ENCODE measurements at regions not wholly inside any gene's neighbourhood (a gene's known extent, or its start where the extent isn't known, plus 50 kb on each side); places are given as distances from the start of the nearest gene placed in this dataset.

DNA sequence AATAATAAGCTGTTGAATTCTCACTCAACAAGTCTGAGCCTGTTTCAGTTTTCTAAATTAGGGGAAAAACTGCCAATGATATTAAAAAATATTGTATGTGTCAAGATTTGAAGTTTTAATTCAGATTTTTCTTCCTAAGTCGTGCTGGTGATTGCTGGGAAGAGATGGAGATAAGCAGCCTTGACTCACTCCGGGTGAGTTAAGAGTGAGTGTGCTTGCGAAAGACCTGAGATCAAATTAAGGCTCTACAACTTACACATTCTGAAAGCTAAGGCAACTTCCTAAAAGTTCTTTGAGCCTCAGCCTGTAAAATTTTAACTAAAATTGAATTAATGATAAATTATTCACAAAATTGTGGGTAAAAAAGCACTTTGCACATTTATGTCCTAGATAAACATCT lies 1441.2 kb downstream of the PCDH7 start:
- no peak for DNase-seq (ENCODE audit: low spot score)

DNA sequence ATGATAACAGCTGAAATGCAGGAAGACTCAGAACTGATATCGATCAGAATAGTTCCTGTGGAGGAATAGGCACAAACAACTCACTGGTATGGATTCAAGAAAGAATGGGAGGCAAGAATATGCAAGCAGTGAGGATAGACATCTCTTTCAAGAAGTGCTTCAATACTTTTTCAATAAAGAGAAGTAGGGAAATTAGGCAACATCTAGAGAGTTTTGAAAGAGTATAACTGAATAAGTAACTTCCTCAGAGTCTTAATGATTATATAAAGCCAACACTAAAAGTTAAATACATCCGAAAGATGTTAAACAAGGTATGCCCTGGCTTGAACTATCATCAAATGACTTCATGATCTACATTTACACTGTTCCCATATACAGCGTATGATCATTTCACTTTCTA lies 1443.0 kb downstream of the PCDH7 start:
- DNase-seq (ENCODE audit: low spot score) = no peak

DNA sequence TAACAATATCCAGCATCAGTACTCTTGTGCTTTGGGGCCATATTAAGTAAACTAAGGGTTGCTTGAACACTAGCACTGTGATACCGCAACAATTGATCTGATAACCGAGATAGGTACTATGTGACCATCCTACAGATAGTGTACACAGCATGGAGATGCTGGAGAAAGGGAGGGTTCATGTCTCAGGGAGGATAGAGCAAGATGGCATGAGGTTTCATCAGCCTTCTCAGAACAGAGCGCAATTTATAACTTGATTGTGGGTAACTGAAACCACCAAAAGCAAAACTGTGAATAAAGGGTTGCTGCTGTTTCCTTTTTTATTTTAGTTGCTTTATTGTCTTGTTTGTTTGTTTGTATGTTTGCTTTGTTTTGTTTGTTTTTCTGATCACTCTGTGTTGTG lies 1449.7 kb downstream of the PCDH7 start:
- DNase-seq (ENCODE audit: low spot score) = no peak

DNA sequence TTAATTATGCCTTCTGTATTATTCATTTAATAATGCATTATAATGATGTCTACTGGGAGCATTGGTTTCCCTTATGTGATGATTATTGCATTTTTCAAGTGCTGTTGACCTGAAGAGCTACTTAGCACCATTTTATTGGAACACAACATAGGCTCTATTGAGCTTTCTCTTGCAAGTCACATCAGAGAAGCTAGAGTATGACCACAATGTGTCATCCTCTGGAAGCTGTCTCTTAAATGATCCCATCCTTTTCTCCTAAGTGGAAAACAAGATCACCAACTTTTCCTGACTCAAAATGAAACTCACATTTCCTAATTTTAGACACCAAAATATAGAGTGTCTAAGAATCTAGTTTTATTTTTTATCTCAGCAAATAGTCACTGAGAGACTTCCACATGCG lies 1451.9 kb downstream of the PCDH7 start:
- DNase-seq (ENCODE audit: low spot score) = no peak

DNA sequence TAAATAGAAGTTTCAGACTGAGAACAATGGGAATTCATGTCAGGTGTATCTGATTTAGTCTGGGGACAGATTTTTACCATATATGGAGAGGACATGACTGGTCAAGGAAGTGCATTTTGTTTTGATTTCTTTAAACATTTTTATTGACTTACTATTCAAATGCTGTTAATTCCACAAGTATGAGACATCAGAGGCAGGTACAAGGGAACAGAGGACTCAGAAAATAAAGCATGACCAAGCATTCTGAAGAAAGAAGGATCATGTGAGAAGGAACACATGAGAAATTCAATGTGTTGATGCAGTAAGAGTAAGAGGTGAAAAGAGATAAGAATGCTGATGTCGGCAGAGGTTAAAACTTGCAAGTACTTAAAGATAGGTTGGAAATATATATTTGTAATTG lies 1452.6 kb downstream of the PCDH7 start:
- DNase-seq (ENCODE audit: low spot score) = no peak

DNA sequence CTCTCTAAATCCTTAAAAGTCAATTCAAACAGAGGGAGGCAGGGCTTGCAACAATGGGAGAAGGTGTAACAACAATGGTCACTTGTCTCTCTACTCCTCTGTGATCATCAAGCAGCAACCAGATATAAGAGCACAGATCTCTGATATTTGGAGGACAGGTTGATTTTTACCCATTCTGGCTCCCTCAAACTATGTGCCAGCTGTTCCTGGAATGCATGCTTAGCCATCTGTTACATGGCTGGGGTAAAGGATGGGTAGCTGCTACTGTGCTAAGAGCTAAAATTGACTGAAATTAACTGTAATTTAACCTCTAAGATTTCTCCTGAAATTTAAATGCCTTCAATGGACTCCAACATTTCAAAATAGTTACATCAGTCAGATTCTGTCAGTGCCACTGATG lies 1459.9 kb downstream of the PCDH7 start:
- DNase-seq (ENCODE audit: low spot score) = no peak

DNA sequence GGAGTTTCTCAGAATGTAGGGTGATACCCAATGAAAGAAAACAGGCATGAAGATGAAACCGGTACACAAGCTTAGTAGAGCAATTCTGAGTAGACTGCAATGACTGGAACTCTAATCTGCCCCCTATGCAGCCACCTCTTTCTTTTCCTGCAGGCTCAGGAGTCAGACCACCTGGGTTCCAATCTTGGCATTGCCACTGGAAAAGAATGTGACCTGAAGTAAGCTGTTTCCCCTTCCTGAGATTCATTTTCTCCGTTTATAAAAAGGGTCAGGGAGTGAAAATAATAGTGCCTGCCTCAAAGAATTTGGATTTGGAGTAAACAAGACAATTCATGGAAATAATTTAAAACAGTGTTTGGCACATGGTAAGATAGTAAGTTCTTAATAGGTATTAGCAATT lies 1464.0 kb downstream of the PCDH7 start:
- no peak for DNase-seq (ENCODE audit: low spot score)

DNA sequence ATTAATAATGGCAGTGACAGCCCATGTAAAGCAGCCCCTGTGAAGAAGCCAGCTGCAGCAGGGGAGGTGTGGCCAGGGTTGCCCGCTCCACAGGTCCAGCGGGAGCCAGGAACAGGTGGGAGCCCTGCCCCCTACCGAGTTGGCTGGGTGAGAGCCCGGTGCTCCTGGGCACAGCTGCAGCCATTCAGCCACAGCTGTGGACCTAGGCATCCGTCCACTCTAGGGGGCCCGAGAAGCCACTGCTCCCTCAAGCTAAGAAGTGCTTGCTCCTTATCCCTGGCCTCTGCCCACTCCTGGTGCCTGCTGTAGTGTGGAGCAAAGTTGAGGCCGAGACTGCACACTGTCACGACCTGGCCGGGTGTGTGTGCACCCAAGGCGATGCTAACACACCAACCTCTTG lies 1469.0 kb downstream of the PCDH7 start:
- no peak for DNase-seq (ENCODE audit: low spot score)

DNA sequence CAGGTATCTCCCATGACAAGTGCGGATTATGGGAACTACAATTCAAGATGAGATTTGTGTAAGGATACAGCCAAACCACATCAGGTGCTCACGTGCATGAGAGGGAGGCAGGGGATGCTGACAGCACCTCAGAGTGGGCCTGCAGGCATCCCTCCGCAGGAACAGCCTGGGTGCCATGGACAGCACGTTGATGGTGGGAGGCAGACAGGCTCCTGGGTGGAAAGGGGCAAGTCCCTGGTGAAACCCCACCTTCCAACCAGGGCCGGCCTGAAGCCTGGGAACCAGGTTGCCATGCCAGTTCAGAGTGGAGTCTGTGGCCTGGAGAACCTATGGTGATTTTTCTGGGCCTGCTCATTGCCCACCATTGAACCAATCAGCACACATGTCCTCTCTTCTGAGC lies 1469.6 kb downstream of the PCDH7 start:
- no peak for DNase-seq (ENCODE audit: low spot score)

DNA sequence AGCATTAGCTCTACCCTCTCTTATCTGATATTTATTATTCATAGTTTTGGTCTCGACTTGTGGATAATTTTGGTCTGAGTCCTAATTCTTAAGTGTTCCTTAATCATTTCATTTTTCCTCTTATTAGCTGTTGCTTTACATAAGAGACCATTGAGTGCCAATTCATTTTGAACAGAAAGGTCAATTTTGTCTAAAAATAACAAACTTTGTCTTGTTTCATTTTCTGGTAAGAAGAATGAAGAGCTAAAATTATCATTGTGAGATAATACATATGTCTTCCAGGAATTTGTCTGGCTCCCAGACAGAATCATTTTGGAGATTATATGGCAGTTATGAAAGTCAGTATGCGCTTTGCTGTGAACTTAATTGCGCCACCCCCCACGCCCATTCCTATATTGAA lies 1471.8 kb downstream of the PCDH7 start:
- DNase-seq (ENCODE audit: low spot score) = no peak

DNA sequence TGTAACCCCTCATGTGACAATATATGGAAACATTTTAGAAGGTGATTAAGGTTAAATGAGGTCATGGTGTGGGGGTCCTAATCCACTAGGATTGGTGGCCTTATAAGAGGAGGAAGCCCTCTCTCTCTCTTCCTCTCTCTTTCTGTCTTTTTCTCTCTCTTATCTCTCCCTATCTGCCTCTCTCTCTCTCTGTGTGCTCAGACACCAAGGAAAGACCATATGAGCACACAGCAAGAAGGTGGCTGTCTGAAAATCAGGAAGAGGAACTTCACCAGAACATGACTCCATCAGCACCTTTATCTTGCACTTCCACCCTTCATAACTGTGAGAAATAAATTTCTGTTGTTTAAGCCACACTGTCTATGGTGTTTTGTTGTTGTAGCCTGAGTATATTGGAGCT lies 1472.2 kb downstream of the PCDH7 start:
- no peak for DNase-seq (ENCODE audit: low spot score)

DNA sequence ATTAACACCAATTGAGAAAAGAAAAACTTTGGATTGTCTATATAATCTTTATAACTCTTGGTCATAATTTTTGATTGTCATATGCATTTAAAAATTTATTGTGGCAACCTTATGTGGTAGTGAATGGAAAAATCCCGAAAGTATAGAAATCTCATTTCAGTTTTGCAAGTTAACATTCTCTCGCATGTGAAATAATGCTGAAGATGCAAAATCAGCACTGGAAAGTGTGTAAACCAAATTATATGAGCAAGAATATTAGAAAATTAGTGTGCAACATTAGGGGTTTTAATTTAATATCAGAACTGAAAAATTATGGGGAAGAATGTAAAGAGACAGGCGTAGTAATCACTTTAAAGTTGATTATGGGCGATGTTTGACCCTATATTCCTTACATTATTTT lies 1472.8 kb downstream of the PCDH7 start:
- no peak for DNase-seq (ENCODE audit: low spot score)

DNA sequence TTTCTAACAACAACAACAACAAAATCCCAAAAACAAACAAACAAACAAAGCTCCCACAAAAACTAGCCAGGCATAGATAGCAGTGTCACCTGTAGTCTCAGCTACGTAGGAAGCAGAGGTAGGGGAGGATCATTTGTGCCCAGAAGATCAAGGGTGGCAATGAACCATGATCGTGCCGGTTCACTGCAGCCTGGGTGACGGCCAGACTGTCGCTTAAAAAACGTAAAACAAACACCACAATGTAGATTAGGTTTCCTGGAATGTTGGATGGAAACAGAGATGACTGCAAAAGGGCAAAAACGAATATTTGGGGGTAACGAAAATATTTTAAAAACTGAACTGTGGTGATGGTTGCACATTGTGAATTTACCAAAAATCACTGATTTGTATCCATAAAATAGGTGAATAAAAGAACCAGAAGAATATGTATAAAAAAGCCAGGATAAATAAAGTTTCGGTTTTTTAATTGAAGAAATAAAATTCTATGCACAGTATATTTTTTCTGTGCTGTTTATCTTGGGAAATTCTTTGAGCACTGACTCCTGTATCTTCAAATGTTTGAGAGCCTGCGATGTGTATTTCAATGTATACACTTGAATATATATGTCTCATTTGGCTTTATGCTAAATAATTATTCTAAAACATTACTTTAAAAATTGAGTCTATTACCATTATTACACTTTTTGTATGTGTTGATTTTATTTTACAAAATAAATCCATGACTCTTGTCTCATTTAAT lies 1477.0 kb downstream of the PCDH7 start:
- DNase-seq (ENCODE audit: low spot score) = no peak

DNA sequence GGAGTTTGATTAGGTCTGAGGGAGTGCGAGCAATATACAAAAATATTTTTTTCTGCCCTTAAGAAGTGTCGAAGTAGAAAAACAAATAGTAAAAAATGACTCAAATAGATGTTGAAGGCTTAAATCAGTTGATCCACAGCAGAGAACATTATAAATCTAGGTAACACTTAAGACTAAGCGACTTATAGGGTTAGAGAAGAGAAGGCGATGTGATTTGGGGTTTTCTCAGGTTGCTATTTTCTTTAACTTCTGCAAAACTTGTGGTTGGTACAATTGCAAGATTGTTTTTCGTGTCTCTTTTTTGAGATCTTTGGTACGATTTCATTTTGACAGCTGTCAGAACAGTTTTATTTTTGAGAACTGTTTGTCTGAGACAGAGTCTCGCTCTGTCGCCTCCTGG lies 1479.5 kb downstream of the PCDH7 start:
- no peak for DNase-seq (ENCODE audit: low spot score)

DNA sequence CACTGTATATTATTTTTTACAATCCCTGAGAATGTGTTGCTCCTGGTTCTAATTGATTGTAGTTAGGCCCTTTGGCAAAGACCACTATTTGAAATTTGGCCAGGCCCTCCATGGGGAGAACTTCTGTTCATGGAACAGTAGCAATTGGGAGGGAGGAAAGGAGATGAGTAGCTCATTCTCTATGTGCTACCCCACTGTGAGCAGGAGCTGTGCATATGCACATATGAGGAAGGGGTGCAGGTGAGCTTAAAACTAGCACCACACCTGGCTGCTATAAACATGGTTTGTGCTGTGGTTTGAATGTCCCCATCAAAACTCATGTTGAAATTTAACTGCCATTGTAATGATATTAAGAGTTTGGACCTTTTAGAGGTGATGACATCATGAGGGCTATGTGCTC lies 1483.2 kb downstream of the PCDH7 start:
- no peak for DNase-seq (ENCODE audit: low spot score)

DNA sequence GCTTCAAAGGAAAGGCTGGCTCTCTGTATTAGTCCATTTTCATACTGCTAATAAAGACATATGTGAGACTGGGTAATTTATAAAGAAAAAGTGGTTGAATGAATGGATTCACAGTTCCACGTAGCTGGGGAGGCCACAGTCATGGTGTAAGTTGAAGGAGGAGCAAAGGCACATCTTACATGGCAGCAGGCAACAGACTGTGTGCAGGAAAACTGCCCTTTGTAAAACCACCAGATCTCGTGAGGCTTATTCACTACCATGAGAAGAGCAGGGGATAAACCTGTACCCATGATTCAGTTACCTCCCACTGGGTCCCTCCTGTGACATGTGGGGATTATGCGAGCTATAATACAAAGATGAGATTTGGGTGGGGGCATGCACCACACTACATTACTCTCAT lies 1486.6 kb downstream of the PCDH7 start:
- DNase-seq (ENCODE audit: low spot score) = no peak

DNA sequence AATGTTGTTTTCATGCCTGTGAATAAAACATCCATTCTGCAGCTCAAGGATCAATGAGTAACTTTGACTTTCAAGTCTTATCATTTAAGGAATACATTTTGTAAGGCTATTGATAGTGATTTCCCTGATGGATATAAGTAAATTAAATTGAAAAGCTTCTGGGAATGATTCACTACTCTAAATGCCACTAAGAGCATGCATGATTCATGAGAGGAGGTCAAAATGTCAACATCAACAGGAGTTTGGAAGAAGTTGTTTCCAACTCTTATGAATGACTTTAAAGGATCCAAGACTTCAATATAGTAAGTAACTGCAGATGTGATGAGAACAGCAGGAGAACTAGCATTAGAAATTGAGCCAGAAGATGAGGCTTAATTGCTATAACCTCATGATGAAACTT lies 1487.3 kb downstream of the PCDH7 start:
- DNase-seq (ENCODE audit: low spot score) = no peak

DNA sequence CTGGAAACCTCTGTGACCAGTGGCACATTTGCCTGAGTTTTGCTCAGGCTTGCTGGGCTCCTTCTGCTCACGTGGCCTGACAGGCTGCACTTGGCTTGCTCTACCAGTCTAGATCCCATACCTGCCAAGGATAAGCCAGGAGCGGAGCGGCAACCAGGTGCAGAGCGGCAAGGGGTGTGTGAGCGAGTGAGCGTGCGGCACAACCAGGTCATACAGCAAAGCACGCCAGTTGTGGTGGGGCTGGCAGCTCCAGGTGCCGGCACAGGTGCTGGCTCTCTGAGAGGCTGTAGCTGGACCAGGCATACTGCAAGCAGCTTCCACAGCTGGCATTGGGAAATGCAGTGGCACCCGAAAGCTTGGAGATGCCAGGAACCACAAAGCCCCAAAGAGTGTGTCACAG lies 1495.1 kb downstream of the PCDH7 start:
- no peak for DNase-seq (ENCODE audit: low spot score)

DNA sequence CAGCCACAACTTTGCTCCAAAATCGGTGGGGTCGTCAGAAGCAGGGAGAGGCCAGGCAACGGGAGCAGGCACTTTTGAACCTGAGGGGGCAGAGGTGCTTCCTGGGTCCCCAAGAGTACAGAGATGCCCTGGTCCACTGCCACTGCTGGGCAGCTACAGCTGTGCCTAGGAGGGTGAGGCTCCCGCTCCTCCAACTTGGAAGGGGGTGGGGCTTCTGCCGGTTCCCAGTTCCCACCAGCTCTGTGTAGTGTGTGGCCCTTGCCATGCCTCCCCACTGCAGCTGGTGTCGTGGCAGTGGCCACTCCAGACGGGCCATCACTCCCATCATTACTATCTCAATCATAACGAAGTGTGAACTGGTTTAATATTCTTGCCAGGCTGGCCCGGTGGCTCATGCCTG lies 1496.3 kb downstream of the PCDH7 start:
- DNase-seq (ENCODE audit: low spot score) = no peak

DNA sequence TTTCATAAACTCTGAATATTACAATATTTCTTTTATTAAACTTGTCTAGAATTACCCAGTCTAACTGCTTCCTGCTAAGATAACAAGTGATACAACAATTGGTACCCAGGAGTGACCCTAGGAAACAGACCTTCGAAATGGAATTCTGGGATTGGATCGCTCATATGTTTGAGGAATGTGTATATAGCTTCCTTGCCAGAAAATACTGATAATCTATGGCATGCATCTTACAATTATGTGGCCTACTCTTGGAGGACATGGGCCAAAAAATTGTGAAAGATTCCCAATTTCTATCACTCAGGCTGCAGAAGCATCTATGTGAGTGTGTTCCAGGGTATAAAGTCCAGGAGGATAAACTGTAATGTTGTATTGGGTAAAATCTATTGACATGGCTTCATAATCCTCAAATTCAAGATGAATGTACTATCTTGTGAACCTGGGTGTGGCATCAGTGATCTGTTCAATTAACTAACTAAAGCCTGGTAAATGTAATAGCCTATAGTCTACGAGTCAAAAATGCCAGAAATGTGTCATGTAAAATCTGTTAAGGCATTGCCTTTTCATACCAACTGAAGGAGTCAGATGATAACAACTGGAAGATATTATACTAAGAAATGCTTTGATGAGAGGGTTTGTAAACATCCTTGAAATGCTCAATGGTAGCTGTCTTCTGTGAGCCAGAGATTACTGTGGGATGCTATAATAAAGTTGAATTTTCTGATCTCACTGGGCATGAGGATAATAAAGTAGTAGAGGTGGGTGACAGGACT lies 1499.3 kb downstream of the PCDH7 start:
- no peak for DNase-seq (ENCODE audit: low spot score)

DNA sequence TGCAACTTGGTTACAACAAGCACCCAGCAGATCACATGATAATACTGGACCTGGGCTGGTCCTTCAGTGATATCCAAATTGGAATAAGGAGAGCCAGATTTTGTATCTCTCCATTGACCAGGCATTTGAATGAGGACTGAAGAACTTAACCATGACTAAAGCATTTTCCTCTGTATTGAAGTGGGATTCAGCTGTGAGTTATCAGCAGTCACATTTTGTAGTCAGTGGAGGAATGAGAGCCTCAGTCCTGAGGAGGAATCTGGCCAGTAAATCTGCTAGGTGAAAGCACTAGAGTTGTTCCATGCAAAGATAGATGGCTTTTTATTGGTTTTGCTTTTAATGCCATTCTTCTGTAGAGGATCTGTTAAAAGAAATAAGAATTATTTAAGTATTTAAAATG lies 1506.0 kb downstream of the PCDH7 start:
- no peak for DNase-seq (ENCODE audit: low spot score)

DNA sequence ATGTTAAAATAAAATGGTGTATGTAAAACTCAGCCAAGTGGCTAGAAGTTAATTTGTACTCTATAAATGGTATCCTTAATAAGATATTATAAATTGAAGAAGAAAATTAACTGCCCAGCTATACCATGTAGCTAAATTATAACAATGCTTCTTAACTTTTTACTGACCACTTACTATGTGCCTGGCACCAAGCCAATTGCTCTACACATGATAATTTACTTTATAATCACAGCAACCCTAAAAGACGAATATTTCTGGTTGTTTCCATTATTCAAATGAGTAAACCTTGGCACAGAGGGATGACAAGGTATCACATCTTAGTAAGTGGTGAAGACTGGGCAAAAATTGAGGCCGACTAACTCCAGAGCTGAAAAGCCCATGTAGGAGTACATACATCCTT lies 1506.6 kb downstream of the PCDH7 start:
- no peak for DNase-seq (ENCODE audit: low spot score)

DNA sequence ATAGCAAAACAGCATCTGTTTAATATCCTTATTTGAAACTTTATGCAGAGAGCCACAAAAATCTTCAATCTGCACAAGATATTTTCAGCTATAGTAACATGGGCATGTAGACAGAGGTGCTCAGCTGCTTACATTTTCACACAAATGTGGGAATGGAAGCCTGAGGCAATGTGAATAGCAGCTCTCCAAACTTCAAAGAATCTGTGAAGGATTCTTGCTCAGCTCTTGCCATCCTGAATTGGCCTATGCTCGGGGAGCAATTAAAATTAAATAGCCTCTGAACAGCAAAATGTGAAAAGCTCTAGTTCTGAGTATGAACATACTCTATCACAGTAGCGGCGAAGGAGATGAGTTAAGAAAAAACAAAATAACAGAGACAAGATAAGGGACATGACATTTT lies 1523.8 kb downstream of the PCDH7 start:
- no peak for DNase-seq (ENCODE audit: low spot score)

DNA sequence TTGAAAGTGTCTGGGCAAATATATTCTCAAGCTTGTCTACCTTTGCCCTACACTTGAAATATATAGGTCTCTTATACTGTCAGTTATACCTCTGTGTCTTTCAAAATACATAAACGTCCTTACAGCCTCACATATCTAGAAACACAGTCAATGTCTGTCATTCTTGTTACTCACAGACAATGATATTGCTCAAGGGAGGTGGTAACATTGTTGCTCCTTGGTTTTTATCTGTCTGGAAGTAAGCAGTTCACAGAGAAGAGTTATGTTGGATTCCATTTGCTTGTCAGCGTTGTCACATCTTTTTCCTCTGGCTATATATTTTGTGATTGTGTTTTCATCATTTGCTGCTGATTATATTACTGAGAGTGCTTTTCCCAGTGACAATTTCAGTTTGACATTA lies 1528.9 kb downstream of the PCDH7 start:
- DNase-seq (ENCODE audit: low spot score) = no peak

All from mucosa of gallbladder (tissue), 1 donor.